NB4 (cell line): ENCODE measurements at regions not wholly inside any gene's neighbourhood (a gene's known extent, or its start where the extent isn't known, plus 50 kb on each side); places are given as distances from the start of the nearest gene placed in this dataset.

Experiments
- CTCF ChIP-seq: IDR thresholded peaks from one replicate; pipeline ENCODE4 v1.5.1; 2012; ENCODE audit warnings: low read depth, low read length
- MAX ChIP-seq: IDR thresholded peaks from 2 replicates; pipeline ENCODE4 v1.6.1; 2011; ENCODE audit warnings: low read depth, low read length
- MYC ChIP-seq: IDR thresholded peaks from 2 replicates; pipeline ENCODE4 v1.6.1; 2011; ENCODE audit warnings: low read depth, low read length
- POLR2A ChIP-seq: IDR thresholded peaks from 2 replicates; pipeline ENCODE4 v1.6.1; 2011; ENCODE audit warnings: mild to moderate bottlenecking; ENCODE audit not compliant: insufficient read length; ENCODE audit errors: extremely low read depth

GRCh38 chr14:44606576-44606975 is 99.5 kb upstream of the FSCB start:
- TF ChIP-seq MYC (no peak), CTCF (no peak), MAX (no peak), POLR2A (no peak)
